ENCODE measurements at regions not wholly inside any gene's neighbourhood (a gene's known extent, or its start where the extent isn't known, plus 50 kb on each side); places are given as distances from the start of the nearest gene placed in this dataset.

GRCh38 chr5:58263296-58263695, 196.6 kb downstream of the PLK2 start:
- no peak for DNase-seq
- Histone ChIP-seq H3K27ac (ENCODE audit: low read depth in 2 of 2, low read length in 1 of 2) (no peak overlapping the region), H2AFZ (ENCODE audit: low read depth) (no peak overlapping the region), H3K4me1 (ENCODE audit: control insufficient read depth in 1 of 2, insufficient read depth in 2 of 2, low read depth in 1 of 2, low read length in 1 of 2) (peaks cover 0 to 29% of the 10 kb centered on the region in 2 experiments; a peak in 3 of 4 replicates), H3K27me3 (ENCODE audit: insufficient read depth) (no peaks in the 10 kb centered on the region), H3K36me3 (replicated peaks in 1 of 2; ENCODE audit: control insufficient read depth in 1 of 2, insufficient read depth in 2 of 2, low read length in 1 of 2) (no peaks in the 10 kb centered on the region), H4K20me1 (ENCODE audit: insufficient read depth) (no peaks in the 10 kb centered on the region), H3F3A (replicated peaks; ENCODE audit: insufficient read depth) (peaks cover 15% of the 10 kb centered on the region), H3K4me2 (no peak overlapping the region), H3K9ac (no peak overlapping the region), H3K79me2 (ENCODE audit: insufficient read depth) (no peaks in the 10 kb centered on the region), H3K4me3 (ENCODE audit: low read depth in 2 of 2, low read length in 1 of 2) (no peak overlapping the region), H3K9me3 (no peaks in the 10 kb centered on the region), H3K9me2 (no peaks in the 10 kb centered on the region)
- no peak for TF ChIP-seq YY1 (IDR thresholded peaks at IDR 0.05; ENCODE audit: low read depth)
- no peak for TF ChIP-seq CHD2 (IDR thresholded peaks at IDR 0.05; ENCODE audit: low read length, partially characterized antibody)
- no peak for TF ChIP-seq NRF1 (IDR thresholded peaks at IDR 0.05; ENCODE audit: low read depth, low read length)
- TF ChIP-seq MAX (IDR thresholded peaks at IDR 0.05; ENCODE audit: low read depth), result no peak
- TF ChIP-seq USF2 (IDR thresholded peaks at IDR 0.05; ENCODE audit: borderline replicate concordance, low read depth, low read length), result no peak
- TF ChIP-seq PBX3 (IDR thresholded peaks at IDR 0.05), result no peak
- TF ChIP-seq MEF2A (IDR thresholded peaks at IDR 0.05; ENCODE audit: borderline replicate concordance, low read depth), result no peak
- no peak for TF ChIP-seq TEAD4 (IDR thresholded peaks at IDR 0.05; ENCODE audit: borderline replicate concordance, insufficient read depth)
- no peak for TF ChIP-seq USF1 (IDR thresholded peaks at IDR 0.05; ENCODE audit: borderline replicate concordance, low read depth)
- TF ChIP-seq JUND (IDR thresholded peaks at IDR 0.05), result no peak
- TF ChIP-seq GABPA (IDR thresholded peaks at IDR 0.05; ENCODE audit: low read depth), result no peak
- no peak for TF ChIP-seq TAF1 (IDR thresholded peaks at IDR 0.05; ENCODE audit: borderline replicate concordance, low read depth, low read length)
- no peak for TF ChIP-seq REST (IDR thresholded peaks at IDR 0.05; ENCODE audit: low read depth, low read length)
- no peak for TF ChIP-seq EP300 (IDR thresholded peaks at IDR 0.05; ENCODE audit: borderline replicate concordance in 1 of 2, low read depth in 1 of 2, low read length in 1 of 2)
- no peak for TF ChIP-seq SMC3 (IDR thresholded peaks at IDR 0.05; ENCODE audit: low read depth, low read length)
- TF ChIP-seq FOXJ3 (CRISPR knock-in tag; IDR thresholded peaks at IDR 0.05), result no peak
- TF ChIP-seq RXRA (IDR thresholded peaks at IDR 0.05; ENCODE audit: borderline replicate concordance, low read depth), result no peak
- WGBS (ENCODE audit: low lambda C conversion rate), result 100% methylated on average over 1 of the region's 1 CpG
- ChIA-PET CTCF (no interaction called here), POLR2A (no interaction called here)
